GM12878 (cell line): ENCODE measurements at regions not wholly inside any gene's neighbourhood (a gene's known extent, or its start where the extent isn't known, plus 50 kb on each side); places are given as distances from the start of the nearest gene placed in this dataset.

Source experiments
- HDAC2 ChIP-seq: fragments of 200-600 bp; sonication (generic); IDR thresholded peaks from 2 replicates; pipeline ENCODE4 v1.6.1; 2017
- JUND ChIP-seq: IDR thresholded peaks from 2 replicates; pipeline ENCODE4 v1.6.1; 2012; ENCODE audit warnings: low read depth, mild to moderate bottlenecking, low read length, improper control_type of control experiment, moderate library complexity
- KDM1A ChIP-seq: fragments of 200-600 bp; sonication (generic); IDR thresholded peaks from 2 replicates; pipeline ENCODE4 v1.6.1; 2016; ENCODE audit warnings: borderline replicate concordance
- NFXL1 ChIP-seq: fragments of 450-650 bp; IDR thresholded peaks from 2 replicates; pipeline ENCODE4 v1.6.1; 2017; ENCODE audit warnings: antibody characterized with exemption, mild to moderate bottlenecking, borderline replicate concordance
- TF ChIP-seq, protein P1 (sequence below), 3 experiments: IDR thresholded peaks in 2 of 3; conservative IDR thresholded peaks in 1 of 3; 2 replicates each; pipeline ENCODE4 v1.5.1; 2011; ENCODE audit warnings: low read depth in 3 of 3, low read length in 3 of 3, mild to moderate bottlenecking in 3 of 3, control low read depth in 2 of 3, moderate library complexity in 2 of 3, inconsistent platforms in 1 of 3, mixed read lengths in 1 of 3; ENCODE audit not compliant: control insufficient read depth in 2 of 3, insufficient read depth in 1 of 3; ENCODE audit errors: extremely low read depth in 1 of 3

DNA sequence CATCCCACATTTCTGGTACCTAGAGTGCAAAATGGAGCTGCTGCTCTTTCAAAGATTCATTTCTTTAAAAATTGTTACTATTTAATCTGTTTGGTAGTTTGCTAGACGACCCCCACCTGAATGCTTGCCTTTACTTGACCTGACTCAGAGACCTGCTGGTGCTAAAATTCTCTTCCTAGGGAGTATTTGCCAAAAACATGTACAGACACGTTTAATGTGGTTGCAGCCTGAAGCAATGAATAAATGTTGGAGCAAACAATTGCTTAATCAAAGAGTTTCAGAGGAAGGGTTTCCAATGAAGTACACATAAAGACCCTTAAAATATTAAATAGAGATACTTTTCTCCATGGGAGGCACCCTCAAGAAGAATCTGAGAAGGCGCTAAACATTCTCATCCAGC, 734.4 kb downstream of the CBLN2 start:
- no peak for TF ChIP-seq HDAC2
- TF ChIP-seq KDM1A: no peak
- TF ChIP-seq, protein P1, sequence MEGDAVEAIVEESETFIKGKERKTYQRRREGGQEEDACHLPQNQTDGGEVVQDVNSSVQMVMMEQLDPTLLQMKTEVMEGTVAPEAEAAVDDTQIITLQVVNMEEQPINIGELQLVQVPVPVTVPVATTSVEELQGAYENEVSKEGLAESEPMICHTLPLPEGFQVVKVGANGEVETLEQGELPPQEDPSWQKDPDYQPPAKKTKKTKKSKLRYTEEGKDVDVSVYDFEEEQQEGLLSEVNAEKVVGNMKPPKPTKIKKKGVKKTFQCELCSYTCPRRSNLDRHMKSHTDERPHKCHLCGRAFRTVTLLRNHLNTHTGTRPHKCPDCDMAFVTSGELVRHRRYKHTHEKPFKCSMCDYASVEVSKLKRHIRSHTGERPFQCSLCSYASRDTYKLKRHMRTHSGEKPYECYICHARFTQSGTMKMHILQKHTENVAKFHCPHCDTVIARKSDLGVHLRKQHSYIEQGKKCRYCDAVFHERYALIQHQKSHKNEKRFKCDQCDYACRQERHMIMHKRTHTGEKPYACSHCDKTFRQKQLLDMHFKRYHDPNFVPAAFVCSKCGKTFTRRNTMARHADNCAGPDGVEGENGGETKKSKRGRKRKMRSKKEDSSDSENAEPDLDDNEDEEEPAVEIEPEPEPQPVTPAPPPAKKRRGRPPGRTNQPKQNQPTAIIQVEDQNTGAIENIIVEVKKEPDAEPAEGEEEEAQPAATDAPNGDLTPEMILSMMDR (IDR thresholded peaks at IDR 0.05 in 2 of 3, conservative IDR thresholded peaks at IDR 0.05 in 1 of 3; ENCODE audit: control insufficient read depth in 2 of 3, extremely low read depth in 1 of 3, insufficient read depth in 1 of 3, low read depth in 3 of 3, low read length in 3 of 3): no peak
- TF ChIP-seq JUND: no peak
- no peak for TF ChIP-seq NFXL1
